ENCODE measurements at regions not wholly inside any gene's neighbourhood (a gene's known extent, or its start where the extent isn't known, plus 50 kb on each side); places are given as distances from the start of the nearest gene placed in this dataset.

DNA sequence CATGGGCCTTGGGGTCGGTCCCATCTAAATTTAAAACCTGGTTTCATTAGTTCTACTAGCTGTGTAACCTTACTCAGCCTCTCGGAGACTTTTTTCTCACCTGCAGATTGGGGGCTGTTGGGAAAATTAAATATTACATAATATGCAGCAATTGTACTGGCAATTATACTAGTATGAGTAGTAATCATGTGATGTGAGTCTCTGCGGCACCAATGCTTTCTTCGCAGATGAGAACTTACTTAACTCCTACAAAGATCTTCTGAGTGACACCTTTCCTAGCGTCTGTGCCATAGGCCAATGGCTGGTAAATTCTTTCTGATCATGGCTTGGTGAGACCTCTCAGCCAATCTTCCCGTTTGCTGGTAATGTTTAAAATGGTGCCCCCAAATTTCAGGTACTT is 391.3 kb downstream of the NXPE2 start:
- H3F3A ChIP-seq (ENCODE audit: control insufficient read depth, insufficient read depth) = no peaks in the 10 kb centered on the region
- no peaks in the 10 kb centered on the region for H3K36me3 ChIP-seq (ENCODE audit: control insufficient read depth, low read length)
- H3K4me2 ChIP-seq (ENCODE audit: low read length) = no peak overlapping the region
- H3K27me3 ChIP-seq (ENCODE audit: control insufficient read depth, low read length) = no peaks in the 10 kb centered on the region
- no peaks in the 10 kb centered on the region for H4K20me1 ChIP-seq (ENCODE audit: control insufficient read depth, insufficient read depth, low read depth, low read length)
- H3K4me3 ChIP-seq (ENCODE audit: low read length) = no peak overlapping the region
- H3K79me2 ChIP-seq (ENCODE audit: control insufficient read depth, low read length) = no peaks in the 10 kb centered on the region
- TF ChIP-seq, protein P1, sequence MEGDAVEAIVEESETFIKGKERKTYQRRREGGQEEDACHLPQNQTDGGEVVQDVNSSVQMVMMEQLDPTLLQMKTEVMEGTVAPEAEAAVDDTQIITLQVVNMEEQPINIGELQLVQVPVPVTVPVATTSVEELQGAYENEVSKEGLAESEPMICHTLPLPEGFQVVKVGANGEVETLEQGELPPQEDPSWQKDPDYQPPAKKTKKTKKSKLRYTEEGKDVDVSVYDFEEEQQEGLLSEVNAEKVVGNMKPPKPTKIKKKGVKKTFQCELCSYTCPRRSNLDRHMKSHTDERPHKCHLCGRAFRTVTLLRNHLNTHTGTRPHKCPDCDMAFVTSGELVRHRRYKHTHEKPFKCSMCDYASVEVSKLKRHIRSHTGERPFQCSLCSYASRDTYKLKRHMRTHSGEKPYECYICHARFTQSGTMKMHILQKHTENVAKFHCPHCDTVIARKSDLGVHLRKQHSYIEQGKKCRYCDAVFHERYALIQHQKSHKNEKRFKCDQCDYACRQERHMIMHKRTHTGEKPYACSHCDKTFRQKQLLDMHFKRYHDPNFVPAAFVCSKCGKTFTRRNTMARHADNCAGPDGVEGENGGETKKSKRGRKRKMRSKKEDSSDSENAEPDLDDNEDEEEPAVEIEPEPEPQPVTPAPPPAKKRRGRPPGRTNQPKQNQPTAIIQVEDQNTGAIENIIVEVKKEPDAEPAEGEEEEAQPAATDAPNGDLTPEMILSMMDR (IDR thresholded peaks at IDR 0.05; ENCODE audit: low read depth, low read length, poor library complexity, severe bottlenecking) = no peak
- no peak for TF ChIP-seq EZH2phosphoT487 (IDR thresholded peaks at IDR 0.05; ENCODE audit: borderline replicate concordance, low read length)
- no peaks in the 10 kb centered on the region for H3K9me3 ChIP-seq (ENCODE audit: control insufficient read depth, insufficient read depth, low read length)
- H3K4me1 ChIP-seq (ENCODE audit: control insufficient read depth, low read length) = no peaks in the 10 kb centered on the region
- no peak overlapping the region for H3K27ac ChIP-seq (ENCODE audit: low read depth, low read length)
- no peaks in the 10 kb centered on the region for H3K9me2 ChIP-seq (replicated peaks; ENCODE audit: control insufficient read depth, low read length)

DNA sequence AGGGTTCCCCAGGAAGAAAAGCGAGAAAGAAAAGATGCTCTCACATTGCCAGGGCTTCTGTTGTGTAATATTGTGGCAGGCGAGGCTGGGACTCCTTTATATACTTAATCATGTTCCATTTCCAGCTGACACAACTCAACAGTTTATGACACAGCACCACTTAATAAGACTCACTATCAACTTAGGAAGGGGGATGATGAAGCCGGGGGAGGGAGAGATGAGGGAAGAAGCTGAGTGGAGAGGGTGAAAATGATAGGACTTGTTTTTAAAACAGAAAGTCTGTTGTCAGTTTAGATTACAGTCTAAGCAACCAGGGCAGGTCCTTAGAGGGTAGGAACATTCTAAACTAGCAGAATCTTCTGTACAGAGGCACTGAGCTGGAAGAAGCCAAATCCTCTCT is 397.0 kb downstream of the NXPE2 start:
- Histone ChIP-seq H4K20me1 (ENCODE audit: control insufficient read depth, insufficient read depth, low read depth, low read length) (no peaks in the 10 kb centered on the region), H3K79me2 (ENCODE audit: control insufficient read depth, low read length) (no peaks in the 10 kb centered on the region), H3K4me1 (ENCODE audit: control insufficient read depth, low read length) (no peaks in the 10 kb centered on the region), H3K9me3 (ENCODE audit: control insufficient read depth, insufficient read depth, low read length) (no peaks in the 10 kb centered on the region), H3K4me3 (ENCODE audit: low read length) (no peak overlapping the region), H3K27me3 (ENCODE audit: control insufficient read depth, low read length) (no peaks in the 10 kb centered on the region), H3K27ac (ENCODE audit: low read depth, low read length) (no peak overlapping the region), H3K4me2 (ENCODE audit: low read length) (no peak overlapping the region), H3K9me2 (replicated peaks; ENCODE audit: control insufficient read depth, low read length) (no peaks in the 10 kb centered on the region), H3F3A (ENCODE audit: control insufficient read depth, insufficient read depth) (no peaks in the 10 kb centered on the region), H3K36me3 (ENCODE audit: control insufficient read depth, low read length) (no peaks in the 10 kb centered on the region)
- TF ChIP-seq EZH2phosphoT487 (IDR thresholded peaks at IDR 0.05; ENCODE audit: borderline replicate concordance, low read length) = no peak
- TF ChIP-seq, protein P1 (IDR thresholded peaks at IDR 0.05; ENCODE audit: low read depth, low read length, poor library complexity, severe bottlenecking) = no peak

DNA sequence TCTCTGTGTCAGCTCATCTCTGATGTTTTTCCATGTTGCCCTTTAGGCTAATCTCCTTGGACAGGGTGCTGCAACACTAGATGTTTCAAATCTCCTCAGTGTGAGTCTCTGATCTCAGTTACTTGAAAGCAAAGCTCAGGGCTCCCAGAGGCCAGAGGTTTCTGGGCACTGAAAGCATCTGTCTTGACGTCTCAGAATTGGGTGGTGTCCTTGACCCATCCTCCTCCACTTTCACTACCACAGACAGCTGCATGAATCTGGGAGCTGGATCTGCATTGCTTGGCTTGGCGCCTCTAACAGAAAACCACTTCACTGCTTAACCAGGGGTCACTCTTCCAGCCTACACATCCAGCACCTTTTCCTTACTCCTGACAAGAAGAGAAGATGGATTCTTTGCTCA is 399.4 kb downstream of the NXPE2 start:
- Histone ChIP-seq H3K27me3 (ENCODE audit: control insufficient read depth, low read length) (no peaks in the 10 kb centered on the region), H3K4me2 (ENCODE audit: low read length) (no peak overlapping the region), H3K4me1 (ENCODE audit: control insufficient read depth, low read length) (no peaks in the 10 kb centered on the region), H3F3A (ENCODE audit: control insufficient read depth, insufficient read depth) (no peaks in the 10 kb centered on the region), H3K27ac (ENCODE audit: low read depth, low read length) (no peak overlapping the region), H3K9me3 (ENCODE audit: control insufficient read depth, insufficient read depth, low read length) (no peaks in the 10 kb centered on the region), H3K4me3 (ENCODE audit: low read length) (no peak overlapping the region), H3K36me3 (ENCODE audit: control insufficient read depth, low read length) (no peaks in the 10 kb centered on the region), H3K9me2 (replicated peaks; ENCODE audit: control insufficient read depth, low read length) (no peaks in the 10 kb centered on the region), H4K20me1 (ENCODE audit: control insufficient read depth, insufficient read depth, low read depth, low read length) (no peaks in the 10 kb centered on the region), H3K79me2 (ENCODE audit: control insufficient read depth, low read length) (no peaks in the 10 kb centered on the region)
- TF ChIP-seq, protein P1 (IDR thresholded peaks at IDR 0.05; ENCODE audit: low read depth, low read length, poor library complexity, severe bottlenecking) = no peak
- TF ChIP-seq EZH2phosphoT487 (IDR thresholded peaks at IDR 0.05; ENCODE audit: borderline replicate concordance, low read length) = no peak
